Activated CD4-positive, alpha-beta T cell treated with anti-CD3 and anti-CD28 coated beads, Interleukin-2, amount 10 ng/mL, durations not matched to agents 7 days and 5 days (primary cell): ENCODE measurements at regions not wholly inside any gene's neighbourhood (a gene's known extent, or its start where the extent isn't known, plus 50 kb on each side); places are given as distances from the start of the nearest gene placed in this dataset.
"Not testable (repeated sequence)": the region's sequence is repeated elsewhere in the genome, so short reads cannot be mapped to it uniquely, and the experiment has no call there.

Experiments
- CTCF ChIA-PET: fragments of 350-600 bp; sonication (Branson Sonifier 250); formaldehyde crosslinking; loops from one replicate; lab custom pipeline; 2021; ENCODE audit warnings: antibody characterized with exemption; lab: Charles Lee
- POLR2A ChIA-PET: fragments of 350-600 bp; sonication (Branson Sonifier 250); formaldehyde crosslinking; loops from one replicate; lab custom pipeline; 2021; ENCODE audit warnings: antibody characterized with exemption; lab: Charles Lee
- DNase-seq: peaks from one replicate; pipeline ENCODE4 v3.0.0-alpha.2; 2020
- H3K27ac Mint-ChIP-seq: one replicate; pipeline ENCODE4 v1.8.0; 2021; ENCODE audit warnings: mild to moderate bottlenecking, moderate library complexity, mixed read lengths
- H3K27me3 Mint-ChIP-seq: one replicate; pipeline ENCODE4 v1.8.0; 2021; ENCODE audit warnings: mixed read lengths
- H3K36me3 Mint-ChIP-seq: one replicate; pipeline ENCODE4 v1.8.0; 2021; ENCODE audit warnings: low read depth, mixed read lengths
- H3K4me1 Mint-ChIP-seq: one replicate; pipeline ENCODE4 v1.8.0; 2021; ENCODE audit warnings: mixed read lengths
- H3K4me3 Mint-ChIP-seq: one replicate; pipeline ENCODE4 v1.8.0; 2021; ENCODE audit warnings: mild to moderate bottlenecking, moderate library complexity, mixed read lengths
- H3K9me3 Mint-ChIP-seq: one replicate; pipeline ENCODE4 v1.8.0; 2021; ENCODE audit warnings: mixed read lengths

GRCh38 chr10:21349912-21350286, 175.6 kb downstream of the SKIDA1 start:
- H3K4me1 Mint-ChIP-seq: no peaks in the 10 kb centered on the region
- no peaks in the 10 kb centered on the region for H3K9me3 Mint-ChIP-seq
- no peaks in the 10 kb centered on the region for H3K27me3 Mint-ChIP-seq
- DNase-seq: no peak
- no peak overlapping the region for H3K27ac Mint-ChIP-seq
- no peak overlapping the region for H3K4me3 Mint-ChIP-seq
- ChIA-PET CTCF (no interaction called here), POLR2A (no interaction called here)
- no peaks in the 10 kb centered on the region for H3K36me3 Mint-ChIP-seq

DNA sequence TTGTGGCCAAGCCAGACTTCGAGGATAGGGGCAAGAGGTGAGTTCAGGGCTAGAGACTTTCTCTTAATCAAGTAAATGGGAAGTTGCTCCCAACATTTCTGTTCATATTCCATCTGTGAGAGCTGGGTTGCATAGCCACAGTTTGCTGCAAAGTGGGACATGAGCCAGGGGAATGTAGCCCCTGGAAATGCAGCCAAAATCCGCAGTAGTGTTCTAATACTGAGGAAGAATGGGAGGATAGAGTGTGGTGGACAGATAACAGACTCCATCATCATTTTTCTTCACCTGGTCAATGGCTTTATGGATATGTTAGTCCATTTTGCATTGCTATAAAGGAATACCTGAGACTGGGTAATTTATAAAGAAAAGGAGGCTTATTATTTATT, 177.7 kb downstream of the SKIDA1 start:
- ChIA-PET POLR2A (no interaction called here), CTCF (no interaction called here)
- H3K27ac Mint-ChIP-seq: no peak overlapping the region

GRCh38 chr10:21347043-21347784, 178.3 kb downstream of the SKIDA1 start:
- no peak for DNase-seq
- Mint-ChIP-seq H3K4me1 (no peaks in the 10 kb centered on the region), H3K9me3 (no peaks in the 10 kb centered on the region), H3K36me3 (no peaks in the 10 kb centered on the region), H3K4me3 (no peak overlapping the region), H3K27me3 (no peaks in the 10 kb centered on the region), H3K27ac (no peak overlapping the region)
- POLR2A ChIA-PET: no interaction called here
- CTCF ChIA-PET: no interaction called here

More for the DNA sequence above, 177.7 kb downstream of the SKIDA1 start:
- no peak overlapping the region for H3K4me3 Mint-ChIP-seq
- no peaks in the 10 kb centered on the region for H3K36me3 Mint-ChIP-seq
- no peaks in the 10 kb centered on the region for H3K9me3 Mint-ChIP-seq
- no peak for DNase-seq
- H3K27me3 Mint-ChIP-seq: no peaks in the 10 kb centered on the region
- no peaks in the 10 kb centered on the region for H3K4me1 Mint-ChIP-seq

GRCh38 chr10:21343087-21343486, 182.4 kb downstream of the SKIDA1 start:
- H3K4me1 Mint-ChIP-seq: no peaks in the 10 kb centered on the region
- H3K4me3 Mint-ChIP-seq: no peak overlapping the region
- H3K27me3 Mint-ChIP-seq: no peaks in the 10 kb centered on the region
- ChIA-PET CTCF (no interaction called here), POLR2A (no interaction called here)
- no peaks in the 10 kb centered on the region for H3K36me3 Mint-ChIP-seq
- DNase-seq: no peak
- H3K27ac Mint-ChIP-seq: no peak overlapping the region
- H3K9me3 Mint-ChIP-seq: no peaks in the 10 kb centered on the region

DNA sequence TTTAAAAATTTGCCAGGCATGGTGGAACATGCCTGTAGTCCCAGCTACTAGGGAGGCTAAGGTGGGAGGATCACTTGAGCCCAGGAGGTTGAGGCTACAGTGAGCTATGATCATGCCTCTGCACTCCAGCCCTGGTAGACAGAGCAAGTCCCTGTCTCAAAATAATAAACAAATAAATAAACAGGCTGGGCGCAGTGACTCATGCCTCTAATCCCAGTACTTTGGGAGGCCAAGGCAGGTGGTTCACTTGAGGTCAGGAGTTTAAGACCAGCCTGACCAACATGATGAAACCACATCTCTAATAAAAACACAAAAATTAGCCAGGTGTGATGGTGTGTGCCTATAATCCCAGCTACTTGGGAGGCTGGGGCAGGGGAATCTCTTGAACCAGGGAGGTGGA, 183.0 kb downstream of the SKIDA1 start:
- DNase-seq, H3K4me3 Mint-ChIP-seq, CTCF ChIA-PET, H3K27ac Mint-ChIP-seq, H3K4me1 Mint-ChIP-seq, H3K9me3 Mint-ChIP-seq, H3K36me3 Mint-ChIP-seq, H3K27me3 Mint-ChIP-seq, POLR2A ChIA-PET: not testable (repeated sequence)

DNA sequence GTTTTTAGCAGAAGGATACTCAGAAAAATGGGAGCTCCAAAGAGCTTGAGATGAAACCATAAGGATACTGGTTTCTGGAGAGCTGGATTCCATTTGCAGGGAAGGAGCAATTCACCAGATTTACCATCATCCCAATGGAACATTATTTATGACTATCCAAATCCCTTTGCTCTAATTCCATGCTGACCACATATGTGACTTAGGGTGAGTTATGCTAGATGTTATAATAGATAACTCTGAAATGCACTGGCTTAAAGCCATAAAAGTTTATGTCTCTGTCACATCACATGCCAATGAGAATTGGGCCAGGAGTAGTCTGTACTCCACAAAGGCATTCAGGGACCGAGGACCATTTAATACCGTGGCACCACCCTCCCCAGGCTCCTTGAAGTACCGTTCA, 185.2 kb downstream of the SKIDA1 start:
- no peak overlapping the region for H3K4me3 Mint-ChIP-seq
- POLR2A ChIA-PET: no interaction called here
- DNase-seq: no peak
- no peak overlapping the region for H3K27ac Mint-ChIP-seq
- H3K9me3 Mint-ChIP-seq: peaks cover 2% of the 10 kb centered on the region
- H3K4me1 Mint-ChIP-seq: no peaks in the 10 kb centered on the region
- H3K27me3 Mint-ChIP-seq: no peaks in the 10 kb centered on the region
- CTCF ChIA-PET: no interaction called here
- no peaks in the 10 kb centered on the region for H3K36me3 Mint-ChIP-seq

GRCh38 chr10:21337171-21337792, 188.2 kb downstream of the SKIDA1 start:
- POLR2A ChIA-PET: no interaction called here
- CTCF ChIA-PET: no interaction called here
- H3K4me3 Mint-ChIP-seq: no peak overlapping the region
- H3K27me3 Mint-ChIP-seq: no peaks in the 10 kb centered on the region
- H3K9me3 Mint-ChIP-seq: peaks cover 2% of the 10 kb centered on the region
- DNase-seq: no peak
- no peaks in the 10 kb centered on the region for H3K4me1 Mint-ChIP-seq
- H3K27ac Mint-ChIP-seq: no peak overlapping the region
- H3K36me3 Mint-ChIP-seq: no peaks in the 10 kb centered on the region

DNA sequence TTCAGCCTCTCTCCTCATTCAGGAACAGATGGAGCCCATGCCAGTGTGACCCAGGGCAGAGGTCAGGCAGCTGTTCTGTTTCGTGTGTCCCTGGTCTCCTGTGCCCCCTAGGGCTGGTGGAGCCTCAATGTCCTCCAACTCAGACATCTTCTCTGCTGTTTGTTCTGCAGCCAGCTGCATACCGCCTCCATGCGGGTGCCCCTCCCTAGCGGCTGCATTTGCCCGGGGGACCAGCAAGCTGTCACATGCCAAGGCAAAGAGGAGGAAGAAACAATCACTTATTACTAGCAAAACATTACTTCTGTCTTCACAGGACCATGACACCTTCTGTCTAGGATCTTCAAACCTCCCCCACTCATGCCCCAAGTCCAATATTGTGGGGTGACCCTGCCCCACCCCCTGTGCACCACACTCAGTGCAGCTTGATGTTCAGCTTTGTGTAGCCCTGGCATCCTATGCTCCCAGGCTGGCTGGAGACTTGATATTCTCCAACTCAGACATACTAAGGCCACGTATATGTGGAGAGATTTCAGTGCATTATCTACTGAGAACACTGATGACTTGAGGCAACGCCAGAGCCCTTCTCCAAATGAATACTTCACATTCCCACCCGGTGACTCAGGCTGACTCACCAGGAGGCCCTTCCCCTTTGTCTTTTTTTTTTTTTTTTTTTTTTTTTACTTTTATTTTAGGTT, 188.9 kb downstream of the SKIDA1 start:
- Mint-ChIP-seq H3K27me3 (no peaks in the 10 kb centered on the region), H3K4me1 (no peaks in the 10 kb centered on the region), H3K27ac (no peak overlapping the region), H3K36me3 (no peaks in the 10 kb centered on the region), H3K4me3 (no peak overlapping the region), H3K9me3 (peaks cover 2% of the 10 kb centered on the region)
- DNase-seq: no peak
- CTCF ChIA-PET: no interaction called here
- POLR2A ChIA-PET: no interaction called here

GRCh38 chr10:21334891-21335696, 190.4 kb downstream of the SKIDA1 start:
- Mint-ChIP-seq H3K27me3 (no peaks in the 10 kb centered on the region), H3K9me3 (peaks cover 2% of the 10 kb centered on the region)

GRCh38 chr10:21330628-21331020, 194.9 kb downstream of the SKIDA1 start:
- Mint-ChIP-seq H3K4me3 (no peak overlapping the region), H3K36me3 (no peaks in the 10 kb centered on the region), H3K9me3 (no peaks in the 10 kb centered on the region), H3K4me1 (no peaks in the 10 kb centered on the region), H3K27ac (no peak overlapping the region), H3K27me3 (no peaks in the 10 kb centered on the region)
- POLR2A ChIA-PET: no interaction called here
- CTCF ChIA-PET: interaction anchor here (1.0 kb wide), 1 partner anchor 18 kb away, joined by 4 read pairs; no protein-coding TSS in a partner anchor
- no peak for DNase-seq

More at GRCh38 chr10:21334891-21335696, 190.4 kb downstream of the SKIDA1 start:
- Mint-ChIP-seq H3K27ac (no peak overlapping the region), H3K4me1 (no peaks in the 10 kb centered on the region), H3K36me3 (no peaks in the 10 kb centered on the region), H3K4me3 (no peak overlapping the region)
- ChIA-PET POLR2A (no interaction called here), CTCF (no interaction called here)
- no peak for DNase-seq

- H3K27ac Mint-ChIP-seq: no peak overlapping the region
- no peaks in the 10 kb centered on the region for H3K27me3 Mint-ChIP-seq
- no peak for DNase-seq
- H3K9me3 Mint-ChIP-seq: no peaks in the 10 kb centered on the region
- CTCF ChIA-PET: interaction anchor here (1.0 kb wide), 1 partner anchor 19 kb away, joined by 4 read pairs; no protein-coding TSS in a partner anchor
- H3K4me3 Mint-ChIP-seq: no peak overlapping the region
- H3K36me3 Mint-ChIP-seq: no peaks in the 10 kb centered on the region
- H3K4me1 Mint-ChIP-seq: no peaks in the 10 kb centered on the region
- POLR2A ChIA-PET: no interaction called here
These were observed 195.4 kb downstream of the SKIDA1 start for GRCh38 chr10:21329995-21330627.

DNA sequence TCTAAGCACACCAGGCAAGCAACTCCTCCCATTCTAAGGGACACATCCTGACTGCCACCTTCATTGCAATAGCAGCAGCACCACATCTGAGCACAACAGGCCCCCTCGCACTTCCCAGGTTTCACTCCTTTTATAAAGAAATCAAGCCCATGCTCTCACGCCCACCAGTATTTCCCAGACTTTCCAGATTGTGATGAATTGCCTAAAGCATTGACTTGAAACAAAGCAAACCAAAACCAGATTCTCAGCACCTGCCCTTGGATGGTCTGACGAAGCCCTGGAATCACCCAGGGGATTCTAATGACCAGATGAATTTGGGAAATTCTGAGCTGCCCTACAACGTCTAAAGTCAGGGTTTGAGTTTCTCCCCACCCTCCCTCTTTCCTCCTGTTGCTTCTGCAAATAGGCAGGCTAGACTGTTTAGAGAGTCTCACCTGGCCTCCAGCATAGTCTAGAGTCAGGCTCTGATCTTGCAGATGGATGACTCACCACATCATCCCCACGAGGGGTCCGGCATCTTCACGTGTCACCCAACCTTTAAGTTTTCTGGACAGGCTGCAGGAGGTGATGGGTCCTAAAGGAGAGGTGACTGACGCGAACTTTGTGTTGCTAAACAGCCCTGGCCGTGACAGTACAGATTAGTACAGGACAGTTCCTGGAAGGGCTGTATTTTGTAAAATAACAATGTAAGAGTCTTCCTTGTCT, 198.0 kb downstream of the SKIDA1 start:
- Mint-ChIP-seq H3K27me3 (no peaks in the 10 kb centered on the region), H3K4me1 (no peaks in the 10 kb centered on the region), H3K4me3 (no peak overlapping the region), H3K9me3 (no peaks in the 10 kb centered on the region), H3K27ac (no peak overlapping the region), H3K36me3 (no peaks in the 10 kb centered on the region)
- ChIA-PET POLR2A (no interaction called here), CTCF (no interaction called here)
- peak; percentile 6 for DNase-seq
